Mucosa of gallbladder (tissue), 1 donor: ENCODE measurements at regions not wholly inside any gene's neighbourhood (a gene's known extent, or its start where the extent isn't known, plus 50 kb on each side); places are given as distances from the start of the nearest gene placed in this dataset.

ENCODE experiments used
- DNase-seq: peaks from one replicate; pipeline ENCODE4 v3.0.0-alpha.2; 2020; ENCODE audit warnings: low spot score
- donor health status: DM: no; HTN: no; CAD: no.

GRCh38 chr3:135800071-135800549, 165.4 kb upstream of the PPP2R3A start:
- no peak for DNase-seq

- no peak for DNase-seq
Measured at GRCh38 chr3:135801018-135801417, 164.5 kb upstream of the PPP2R3A start.

GRCh38 chr3:135802171-135802570, 163.4 kb upstream of the PPP2R3A start:
- DNase-seq = no peak

GRCh38 chr3:135803028-135803692, 162.4 kb upstream of the PPP2R3A start:
- no peak for DNase-seq

- DNase-seq = no peak
Measured at GRCh38 chr3:135805752-135806151, 159.8 kb upstream of the PPP2R3A start.

- DNase-seq = no peak
Measured at GRCh38 chr3:135806317-135806716, 159.2 kb upstream of the PPP2R3A start.

GRCh38 chr3:135807879-135808278, 157.6 kb upstream of the PPP2R3A start:
- DNase-seq = no peak

GRCh38 chr3:135809021-135809634, 156.4 kb upstream of the PPP2R3A start:
- no peak for DNase-seq

GRCh38 chr3:135811651-135812050, 153.9 kb upstream of the PPP2R3A start:
- DNase-seq = no peak

GRCh38 chr3:135812057-135812456, 153.5 kb upstream of the PPP2R3A start:
- DNase-seq = no peak

- DNase-seq = no peak
Measured at GRCh38 chr3:135834465-135834864, 131.1 kb upstream of the PPP2R3A start.

GRCh38 chr3:135837977-135838631, 127.4 kb upstream of the PPP2R3A start:
- no peak for DNase-seq

GRCh38 chr3:135840436-135840835, 125.1 kb upstream of the PPP2R3A start:
- no peak for DNase-seq

GRCh38 chr3:135844386-135844785, 121.1 kb upstream of the PPP2R3A start:
- no peak for DNase-seq

- no peak for DNase-seq
Measured at GRCh38 chr3:135848051-135848450, 117.5 kb upstream of the PPP2R3A start.

- DNase-seq = no peak
Measured at GRCh38 chr3:135849827-135850226, 115.7 kb upstream of the PPP2R3A start.

GRCh38 chr3:135851201-135852081, 114.1 kb upstream of the PPP2R3A start:
- no peak for DNase-seq

- no peak for DNase-seq
Measured at GRCh38 chr3:135853981-135854380, 111.5 kb upstream of the PPP2R3A start.

GRCh38 chr3:135860761-135861160, 104.8 kb upstream of the PPP2R3A start:
- DNase-seq = no peak

- no peak for DNase-seq
Measured at GRCh38 chr3:135862361-135862760, 103.2 kb upstream of the PPP2R3A start.

- DNase-seq = no peak
Measured at GRCh38 chr3:135864060-135864459, 101.5 kb upstream of the PPP2R3A start.

GRCh38 chr3:135865085-135865484, 100.4 kb upstream of the PPP2R3A start:
- no peak for DNase-seq
